SW480 (cell line): ENCODE measurements at regions not wholly inside any gene's neighbourhood (a gene's known extent, or its start where the extent isn't known, plus 50 kb on each side); places are given as distances from the start of the nearest gene placed in this dataset.

ENCODE experiments used
- DNase-seq: peaks from one replicate; pipeline ENCODE4 v3.0.0-alpha.2; 2016; ENCODE audit warnings: low spot score

DNA sequence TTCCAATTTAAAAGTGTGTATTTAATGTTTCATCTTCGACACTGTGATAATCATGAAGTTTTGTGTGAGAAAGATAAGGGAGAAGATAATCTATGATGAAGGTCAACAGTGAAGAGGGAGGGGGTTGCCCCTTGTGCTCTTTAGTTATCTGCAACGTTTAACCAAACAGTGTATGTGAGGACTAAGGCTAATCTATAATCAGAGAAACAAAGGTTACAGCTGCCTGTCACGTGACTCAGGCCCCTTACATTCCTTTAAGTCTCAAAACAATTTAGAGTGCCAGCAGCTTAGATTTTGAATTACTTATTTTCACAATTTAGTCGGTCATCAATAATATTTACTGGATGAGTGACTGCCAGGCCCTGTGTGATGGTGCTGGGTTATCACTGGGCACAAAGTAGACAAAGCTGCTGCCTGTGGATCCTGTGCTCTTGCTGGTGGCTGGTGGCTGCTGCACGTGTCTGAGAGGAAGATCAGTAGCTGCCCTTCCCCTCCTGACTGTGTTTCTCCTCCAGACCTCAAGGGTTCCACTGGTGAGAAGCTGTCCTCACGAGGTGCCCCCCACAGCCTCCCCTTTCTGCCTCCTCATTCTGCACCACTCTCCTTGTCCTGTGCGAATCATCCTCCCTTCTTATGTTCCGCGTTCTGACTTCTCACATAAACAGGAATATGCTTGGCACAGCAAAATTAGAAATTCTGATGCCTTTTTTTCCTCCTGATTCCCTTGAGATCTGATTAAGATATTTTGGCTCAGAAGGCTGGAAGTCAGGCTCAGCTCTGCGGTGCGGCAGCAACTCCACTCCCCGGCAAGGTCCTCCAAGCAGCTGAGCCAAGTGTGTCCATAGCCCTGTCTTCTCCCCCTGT is 331.1 kb upstream of the B3GAT1 start:
- no peak for DNase-seq

DNA sequence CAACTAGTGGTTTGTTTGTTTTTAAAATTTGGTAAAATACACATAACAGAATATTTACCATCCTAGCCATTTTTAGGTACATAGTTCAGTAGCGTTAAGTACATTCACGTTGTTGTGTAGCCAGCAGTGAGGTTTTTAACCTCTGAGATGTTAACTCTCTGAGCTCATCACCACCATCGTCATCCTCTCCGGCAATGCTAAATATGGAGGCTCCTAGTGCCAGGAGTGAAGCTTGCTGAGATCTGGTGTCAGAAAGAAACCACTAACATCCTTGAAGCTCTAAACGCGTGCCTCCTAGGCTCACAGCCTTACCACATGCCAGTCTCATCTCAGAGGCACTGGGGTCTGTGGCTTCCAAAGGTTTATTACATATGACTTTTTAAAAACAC is 330.2 kb upstream of the B3GAT1 start:
- no peak for DNase-seq

DNA sequence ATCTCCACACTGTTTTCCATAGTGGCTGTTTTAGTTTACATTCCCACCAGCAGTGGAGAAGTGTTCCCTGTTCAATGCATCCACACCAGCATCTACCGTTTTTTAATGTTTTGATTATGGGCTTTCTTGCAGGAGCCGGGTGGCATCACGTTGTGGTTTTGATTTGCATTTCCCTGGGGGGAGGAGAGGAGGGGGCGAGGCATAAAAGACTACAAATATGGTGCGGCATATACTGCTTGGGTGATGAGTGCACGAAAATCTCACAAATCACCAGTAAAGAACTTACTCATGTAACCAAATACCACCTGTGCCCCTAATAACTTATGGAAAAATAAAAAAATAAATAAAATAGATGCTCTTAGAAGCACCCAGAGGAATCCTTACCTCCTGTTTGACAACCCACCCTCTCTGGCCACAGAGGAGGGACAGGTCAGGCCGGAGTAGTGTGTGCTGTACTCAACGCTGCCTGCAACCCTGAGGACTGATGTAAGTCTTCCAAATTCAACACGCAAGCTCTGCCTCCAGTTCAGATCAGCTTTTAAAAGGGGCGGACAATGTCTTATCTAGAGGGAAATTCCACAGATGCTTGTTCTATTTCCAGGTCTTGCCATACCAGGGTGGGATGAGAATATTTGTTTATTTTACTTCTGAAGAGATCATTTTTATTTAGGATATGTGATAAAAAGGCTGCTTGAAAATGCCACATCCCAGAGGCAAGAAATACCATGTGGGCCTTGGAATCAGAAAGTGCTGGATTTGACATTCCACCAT is 329.6 kb upstream of the B3GAT1 start:
- DNase-seq: no peak

DNA sequence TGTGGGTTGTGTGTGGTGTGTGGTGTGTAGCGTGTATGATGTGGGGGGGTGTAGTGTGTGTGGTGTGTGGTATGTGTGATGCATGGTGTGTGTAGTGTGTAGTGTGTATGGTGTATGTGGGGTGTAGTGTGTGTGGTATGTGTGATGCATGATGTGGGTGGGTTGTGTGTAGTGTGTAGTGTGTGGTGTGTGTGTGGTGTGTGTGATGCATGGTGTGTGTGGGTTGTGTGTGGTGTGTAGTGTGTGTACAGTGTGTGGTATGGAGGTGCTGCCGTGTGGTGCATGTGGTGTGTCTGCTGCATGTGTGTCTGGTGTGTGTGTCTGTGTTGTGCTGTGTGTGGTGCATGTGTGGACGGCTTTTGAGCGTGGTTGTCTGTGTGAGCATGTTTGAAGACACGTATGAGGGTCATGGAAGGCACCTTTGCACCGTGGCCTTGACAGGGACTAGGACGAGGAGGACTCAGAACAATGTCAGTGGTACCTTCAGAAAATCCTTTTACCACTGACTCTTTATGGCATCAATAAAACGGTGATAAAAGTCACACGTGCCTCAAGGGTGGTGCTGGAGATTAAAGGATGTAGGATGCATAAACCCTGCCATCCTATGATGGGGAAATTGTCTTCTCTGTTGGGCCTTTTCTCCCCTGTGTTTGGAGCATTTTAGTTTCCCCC is 328.7 kb upstream of the B3GAT1 start:
- no peak for DNase-seq

DNA sequence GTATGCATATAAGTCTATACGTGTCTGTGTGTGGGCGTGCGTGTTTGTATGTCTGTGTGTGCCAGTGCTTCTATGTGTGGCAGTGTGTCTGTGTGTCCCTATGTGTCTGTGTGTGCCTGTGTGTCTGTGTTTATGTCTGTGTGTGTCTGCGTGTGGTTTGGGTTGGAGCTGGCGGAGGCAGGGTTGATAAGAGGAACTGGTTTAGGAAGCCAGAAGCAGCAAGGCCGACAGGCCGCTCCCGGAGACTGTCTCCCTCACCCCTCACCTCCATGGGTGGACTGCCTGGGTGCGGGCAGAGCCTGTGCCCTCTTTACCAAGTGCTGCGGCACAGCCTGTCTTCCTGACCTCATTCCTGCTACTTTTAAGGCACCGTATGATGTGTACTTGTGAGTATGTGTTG is 327.1 kb upstream of the B3GAT1 start:
- no peak for DNase-seq

DNA sequence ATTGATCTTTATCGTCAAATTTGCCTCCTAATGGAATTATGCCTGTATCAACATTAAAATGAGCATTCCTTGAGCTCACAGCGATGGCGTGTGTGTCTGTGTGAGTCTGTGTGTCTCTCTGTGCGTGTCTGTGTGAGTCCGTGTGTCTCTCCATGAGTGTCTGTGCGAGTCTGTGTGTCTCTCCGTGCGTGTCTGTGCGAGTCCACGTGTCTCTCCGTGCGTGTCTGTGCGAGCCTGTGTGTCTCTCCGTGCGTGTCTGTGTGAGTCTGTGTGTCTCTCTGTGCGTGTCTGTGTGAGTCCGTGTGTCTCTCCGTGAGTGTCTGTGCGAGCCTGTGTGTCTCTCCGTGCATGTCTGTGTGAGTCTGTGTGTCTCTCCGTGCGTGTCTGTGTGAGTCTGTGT is 326.5 kb upstream of the B3GAT1 start:
- DNase-seq: no peak

DNA sequence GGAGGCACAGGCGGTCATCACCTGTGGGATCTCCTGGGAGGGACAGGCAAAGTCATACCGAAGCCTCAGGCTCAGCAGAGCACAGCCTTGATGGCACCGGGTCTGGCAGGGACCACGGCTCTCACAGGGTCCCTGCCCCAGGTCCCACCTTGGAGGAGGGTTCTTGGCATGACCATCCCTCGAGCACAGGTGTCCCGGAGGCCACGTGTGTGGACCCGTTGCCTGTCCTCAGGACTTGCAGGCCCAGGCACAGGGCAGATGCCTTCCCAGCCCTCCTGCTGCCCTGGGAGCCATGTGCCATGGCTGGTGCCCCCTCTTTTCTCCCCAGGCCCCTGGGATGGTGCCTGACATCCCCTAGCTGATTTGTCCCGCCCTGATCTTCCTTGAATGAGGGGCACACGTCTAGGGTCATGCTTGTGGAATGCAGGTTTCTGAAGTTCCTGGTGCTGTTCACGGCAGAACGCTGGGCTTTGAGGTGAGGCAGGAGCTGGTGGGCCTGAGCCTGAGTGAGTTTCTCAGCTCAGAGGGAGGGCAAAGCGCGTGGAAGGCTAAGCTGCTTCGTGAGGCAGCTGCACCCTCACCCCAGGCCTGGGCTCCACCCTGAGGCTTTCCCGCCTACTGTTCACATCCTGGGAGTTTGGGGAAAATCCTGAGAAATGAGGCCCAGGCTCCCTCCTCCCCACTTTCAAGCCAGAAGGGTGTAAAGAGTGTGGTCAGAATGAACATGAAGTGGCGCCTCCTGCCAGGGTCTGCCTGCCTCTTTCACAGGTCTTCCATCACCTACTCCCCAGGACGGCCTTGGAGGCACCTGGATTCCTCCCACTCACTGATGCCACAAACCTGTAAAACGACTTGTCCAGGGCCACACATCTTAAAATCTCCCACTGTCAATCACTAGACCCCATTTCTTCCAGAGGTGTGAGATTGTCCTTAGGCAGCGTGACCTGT is 325.8 kb upstream of the B3GAT1 start:
- no peak for DNase-seq

DNA sequence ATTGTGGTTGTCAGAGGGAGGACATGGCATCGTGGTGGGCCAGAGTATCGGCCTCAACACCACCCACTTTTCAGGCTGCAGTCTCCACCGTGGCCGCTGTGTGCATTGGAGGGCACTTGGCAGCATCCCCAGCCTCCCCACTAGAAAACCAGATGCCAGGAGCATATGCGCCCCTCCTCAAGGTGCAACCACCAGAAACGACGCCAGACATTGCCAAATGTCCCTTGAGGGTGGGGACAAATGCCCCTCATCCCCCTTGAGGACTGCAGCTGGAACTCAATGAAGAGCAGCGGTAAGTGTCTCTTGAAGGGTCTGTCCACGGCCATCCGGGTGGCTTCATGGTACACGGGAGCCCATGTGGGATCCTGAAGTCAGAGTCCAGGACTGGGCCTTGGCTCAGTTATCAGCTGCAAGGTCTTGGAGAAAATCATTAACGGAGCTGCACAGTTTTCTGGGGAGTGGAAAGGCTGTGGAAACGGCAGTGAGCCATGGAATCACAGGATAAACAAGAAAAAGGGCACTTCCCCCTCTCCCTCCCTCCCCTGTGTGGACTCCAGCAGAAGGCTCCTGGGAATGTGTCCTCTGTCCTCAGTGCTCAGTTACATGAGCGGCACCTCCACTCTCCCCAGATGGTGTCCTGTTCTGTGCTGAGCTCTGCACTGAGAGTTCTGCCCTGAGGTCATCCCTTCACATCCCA is 324.4 kb upstream of the B3GAT1 start:
- DNase-seq: no peak

DNA sequence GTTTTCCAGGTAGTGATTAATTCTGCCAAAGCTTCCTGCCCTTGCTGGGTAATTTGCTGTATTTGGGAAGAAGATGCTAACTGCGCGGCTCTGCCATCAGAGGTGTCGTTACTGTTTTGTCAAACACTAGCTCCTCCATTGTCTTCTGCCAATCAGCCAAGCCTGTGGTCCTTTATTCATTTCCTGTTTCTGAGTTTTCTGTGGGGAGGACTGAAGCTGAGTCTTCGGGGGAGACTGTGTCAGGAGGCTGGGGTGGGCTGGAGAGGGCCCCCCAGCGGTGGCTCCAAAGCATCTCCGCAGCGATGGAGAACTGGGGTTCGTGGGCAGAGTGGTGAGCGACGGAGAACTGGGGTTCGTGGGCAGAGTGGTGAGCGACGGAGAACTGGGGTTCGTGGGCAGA is 322.9 kb upstream of the B3GAT1 start:
- DNase-seq: no peak

DNA sequence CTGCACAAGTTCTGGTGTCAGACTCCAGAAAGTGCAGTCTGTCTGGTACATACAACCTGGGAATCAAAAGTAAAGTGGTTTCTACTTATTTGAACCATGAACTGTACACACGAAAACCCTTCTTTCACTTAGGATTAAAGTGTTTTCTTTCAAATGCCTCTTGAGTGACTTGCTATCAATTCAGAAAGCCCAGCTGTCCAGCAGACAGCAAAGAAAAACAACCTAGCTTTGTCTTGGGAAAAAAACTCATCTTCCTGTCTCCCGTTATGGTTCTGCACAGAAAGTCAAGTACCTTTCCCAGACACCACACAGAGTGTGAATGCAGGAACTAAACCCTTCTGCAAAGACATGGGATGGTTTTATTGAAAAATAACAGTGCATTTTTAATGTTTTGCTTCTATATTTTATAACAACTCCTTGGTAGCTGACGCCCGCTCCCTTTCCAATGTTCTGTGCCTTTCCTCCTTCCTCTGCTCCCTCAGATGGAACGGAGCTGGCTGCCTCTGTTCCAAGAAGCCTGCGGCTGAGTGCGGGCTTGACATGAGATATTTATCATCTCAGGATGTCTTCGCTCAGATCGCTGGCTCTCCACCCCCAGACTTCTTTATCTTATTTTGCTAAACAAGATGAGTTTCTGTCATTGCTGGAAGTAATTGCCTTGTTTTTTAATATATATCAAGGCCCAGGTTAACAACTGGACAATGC is 322.3 kb upstream of the B3GAT1 start:
- DNase-seq: no peak

DNA sequence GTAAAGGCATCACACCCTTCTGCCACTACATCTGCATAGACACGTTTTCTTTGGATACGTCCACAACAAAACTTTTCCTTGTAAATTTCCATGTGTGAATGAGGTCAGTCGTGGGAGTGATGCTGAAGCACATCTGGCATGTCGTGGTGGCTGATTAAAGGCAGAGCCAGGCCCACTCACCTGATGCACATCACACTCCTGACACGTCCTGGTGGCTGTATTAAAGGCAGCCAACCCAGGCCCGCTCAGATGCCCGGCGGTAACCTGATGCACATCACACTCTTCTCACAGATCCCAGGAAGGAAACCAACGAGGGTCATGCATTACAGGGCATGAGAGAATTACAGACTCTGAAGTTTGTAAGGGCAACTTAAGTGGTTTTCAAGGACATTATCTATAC is 321.6 kb upstream of the B3GAT1 start:
- no peak for DNase-seq

DNA sequence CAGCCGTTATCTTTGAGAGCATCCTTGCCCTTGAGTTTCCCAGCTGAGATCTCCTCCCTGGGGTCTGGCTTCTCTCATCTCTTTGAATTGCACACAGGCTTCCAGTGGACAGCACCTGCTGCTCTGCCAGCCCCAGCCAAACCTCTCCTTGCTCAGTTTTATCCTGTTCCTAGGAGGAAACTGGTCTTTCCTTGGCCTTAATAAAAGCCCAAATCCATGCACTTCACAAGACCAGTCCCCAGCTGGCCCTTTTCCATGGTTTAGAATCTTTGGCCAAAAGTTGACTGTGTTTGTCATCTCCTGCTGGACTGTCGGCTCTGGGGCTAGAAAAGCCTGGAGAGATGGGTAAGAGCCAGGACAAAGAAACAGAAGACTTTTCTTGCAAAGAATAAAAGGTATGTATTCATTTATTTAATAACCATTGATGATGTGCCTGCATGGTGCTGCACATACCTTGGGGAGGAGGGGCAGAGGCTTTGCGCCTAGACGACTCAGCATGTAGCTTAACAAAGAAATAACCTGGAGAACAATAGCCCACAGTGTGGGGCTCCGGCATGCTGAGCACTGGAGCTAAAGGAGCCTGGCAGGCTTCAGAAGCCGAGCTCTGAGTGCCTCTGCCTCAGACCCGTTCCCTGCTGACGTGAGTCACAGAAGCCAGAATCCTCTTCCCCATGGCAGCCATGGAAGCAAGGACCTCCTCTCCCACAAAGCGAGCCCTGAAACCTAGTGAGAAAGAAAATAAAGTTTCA is 319.3 kb upstream of the B3GAT1 start:
- peak; percentile 17 for DNase-seq

DNA sequence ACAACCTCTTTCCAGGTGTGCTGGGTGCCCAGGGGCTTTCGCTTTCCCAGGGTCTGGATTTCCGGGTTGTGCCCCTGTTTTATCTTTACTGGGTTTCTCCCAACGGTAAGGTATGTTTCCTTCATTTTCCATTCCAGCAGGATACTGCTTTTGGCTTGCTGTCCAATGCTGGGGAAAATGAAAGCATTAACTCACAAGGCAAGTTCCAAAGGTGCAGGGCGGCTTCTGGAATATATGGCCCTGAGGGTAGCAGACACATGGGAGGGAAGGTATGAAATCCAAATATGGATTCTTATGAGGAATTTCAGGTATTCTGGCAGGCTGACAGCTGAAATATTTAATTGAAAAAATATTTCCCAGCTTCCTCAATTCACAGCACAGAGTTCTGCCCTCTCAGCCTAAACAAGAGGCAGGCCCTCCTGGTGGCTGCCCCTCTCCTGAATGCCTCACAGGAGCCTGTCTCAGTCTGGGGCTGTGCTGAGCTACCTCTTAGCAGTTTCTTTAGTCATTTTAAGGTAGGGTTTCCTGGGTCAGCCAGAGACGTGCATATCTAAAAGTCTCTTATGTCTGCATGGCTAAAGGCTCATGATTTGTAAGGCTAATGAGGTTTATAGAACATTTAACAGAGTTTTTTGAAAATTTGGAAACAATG is 318.6 kb upstream of the B3GAT1 start:
- DNase-seq: no peak

DNA sequence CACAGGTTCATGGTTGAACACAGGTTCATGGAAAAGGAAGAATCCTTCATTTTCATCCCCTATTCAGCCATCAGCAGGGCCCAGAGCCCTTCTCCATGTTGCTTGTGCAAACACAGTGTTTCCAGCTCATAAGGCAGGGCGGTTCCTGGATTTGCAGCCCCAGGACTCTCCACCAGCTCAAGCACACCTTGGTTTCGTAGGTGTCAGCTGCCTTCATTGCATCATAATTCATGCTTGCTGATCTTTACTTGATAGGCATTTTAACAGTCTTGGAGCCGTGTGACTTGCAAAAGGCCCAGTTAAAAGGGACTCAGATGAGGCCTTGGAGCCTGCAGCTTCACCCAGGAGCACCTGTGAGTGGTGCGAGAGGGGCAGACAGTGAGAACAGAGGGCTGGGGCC is 318.1 kb upstream of the B3GAT1 start:
- no peak for DNase-seq

DNA sequence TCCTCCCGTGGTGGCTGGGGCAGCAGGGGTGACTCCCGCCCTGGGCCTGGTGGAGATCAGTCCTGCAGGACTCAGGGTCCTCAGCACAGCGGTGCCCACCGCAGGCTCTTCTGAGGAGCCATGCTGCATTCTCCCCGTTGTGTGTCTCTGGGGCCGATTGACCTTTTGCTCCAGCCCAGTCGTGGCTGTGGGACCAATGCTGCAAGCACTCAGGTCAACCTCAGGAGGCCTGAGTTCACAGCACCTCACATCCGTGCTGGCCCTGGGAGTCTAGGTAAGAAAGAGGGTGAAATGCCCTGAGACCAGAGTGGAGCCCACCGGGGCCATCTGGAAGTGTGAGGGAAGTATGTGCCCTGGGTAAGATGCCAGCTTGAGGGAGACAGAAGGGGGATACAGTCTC is 316.1 kb upstream of the B3GAT1 start:
- no peak for DNase-seq

DNA sequence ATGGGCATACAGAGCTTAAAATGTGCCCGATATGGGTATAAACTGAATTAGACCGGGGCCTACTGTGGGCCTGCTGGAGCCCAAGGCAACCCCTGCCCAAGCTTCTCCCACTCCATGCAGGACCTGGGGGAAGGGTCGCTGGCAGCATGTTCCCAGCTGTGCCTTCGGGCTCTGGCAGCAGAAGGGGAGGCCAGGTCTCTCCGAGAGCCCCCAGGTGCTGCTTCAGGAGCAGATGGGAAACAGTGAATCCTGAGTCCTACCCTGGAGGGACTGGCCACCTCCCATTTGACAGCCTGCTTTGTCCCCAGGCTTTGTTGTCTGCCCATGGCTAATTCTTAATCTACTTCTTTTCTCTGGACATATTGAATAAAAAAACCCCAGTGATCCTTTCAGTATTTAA is 315.6 kb upstream of the B3GAT1 start:
- DNase-seq: no peak

DNA sequence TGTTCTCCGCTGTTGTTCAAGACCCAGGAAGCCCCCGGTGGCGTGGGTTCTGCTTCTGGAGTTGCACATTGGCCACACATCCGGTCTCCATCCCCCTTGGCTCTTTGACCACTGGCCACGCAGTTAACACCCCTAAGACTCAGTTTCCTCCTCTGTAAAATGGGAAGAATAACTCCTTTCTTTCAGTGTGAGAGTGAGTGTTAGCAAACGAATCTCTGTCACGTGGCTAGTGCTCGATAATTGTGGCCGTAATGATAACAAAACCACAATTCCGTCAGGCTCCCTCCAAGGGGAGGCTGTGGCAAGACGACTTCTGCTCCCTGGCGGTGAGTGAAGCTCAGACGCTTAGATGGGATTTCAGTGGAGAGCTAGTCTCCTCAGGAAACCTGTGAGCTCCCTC is 315.2 kb upstream of the B3GAT1 start:
- no peak for DNase-seq

DNA sequence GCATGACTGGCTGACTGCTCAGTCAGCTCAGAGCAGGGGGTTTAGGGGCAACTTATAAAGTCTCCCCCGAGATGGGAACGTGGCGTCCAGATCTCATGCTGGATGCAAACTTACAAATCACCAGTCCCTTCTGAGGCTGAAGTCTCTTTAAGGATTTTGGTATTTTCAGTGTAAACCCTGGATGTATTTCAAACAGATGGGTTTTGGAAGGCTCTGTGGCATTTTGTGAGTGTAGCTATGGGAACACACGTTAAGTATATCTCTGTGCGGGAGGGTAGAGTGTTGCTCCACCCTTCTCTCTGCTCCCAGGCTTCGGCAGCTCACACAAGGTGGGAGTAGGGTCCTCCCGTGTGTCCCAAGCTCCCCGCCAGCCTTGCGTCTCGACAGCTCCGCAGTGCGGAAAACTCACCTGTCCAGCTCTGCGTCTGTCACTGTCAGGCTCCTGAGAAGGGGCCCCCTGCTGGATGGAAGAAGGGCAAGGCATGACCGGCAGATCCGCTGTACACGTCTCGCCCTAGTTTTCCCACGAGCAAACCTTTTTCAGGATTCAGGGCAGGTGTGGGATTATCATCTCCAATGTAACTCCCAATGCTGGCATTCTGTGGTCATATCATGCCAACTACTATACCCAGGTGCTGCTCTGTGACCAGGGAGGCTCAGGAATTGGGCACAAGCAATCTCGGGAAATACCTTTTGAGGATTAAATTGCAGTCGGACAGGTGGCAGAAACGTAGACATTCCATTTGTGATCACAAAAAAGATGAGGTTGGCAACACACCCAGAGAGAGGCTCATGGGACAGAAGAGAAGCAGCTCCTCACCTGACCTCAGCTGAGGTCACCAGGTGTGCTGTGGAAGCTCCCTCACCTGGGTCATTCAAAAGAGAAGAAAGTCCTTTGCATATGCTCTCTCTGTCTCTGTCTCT is 313.9 kb upstream of the B3GAT1 start:
- DNase-seq: peak; percentile 29
